ENCODE measurements at regions not wholly inside any gene's neighbourhood (a gene's known extent, or its start where the extent isn't known, plus 50 kb on each side); places are given as distances from the start of the nearest gene placed in this dataset.

DNA sequence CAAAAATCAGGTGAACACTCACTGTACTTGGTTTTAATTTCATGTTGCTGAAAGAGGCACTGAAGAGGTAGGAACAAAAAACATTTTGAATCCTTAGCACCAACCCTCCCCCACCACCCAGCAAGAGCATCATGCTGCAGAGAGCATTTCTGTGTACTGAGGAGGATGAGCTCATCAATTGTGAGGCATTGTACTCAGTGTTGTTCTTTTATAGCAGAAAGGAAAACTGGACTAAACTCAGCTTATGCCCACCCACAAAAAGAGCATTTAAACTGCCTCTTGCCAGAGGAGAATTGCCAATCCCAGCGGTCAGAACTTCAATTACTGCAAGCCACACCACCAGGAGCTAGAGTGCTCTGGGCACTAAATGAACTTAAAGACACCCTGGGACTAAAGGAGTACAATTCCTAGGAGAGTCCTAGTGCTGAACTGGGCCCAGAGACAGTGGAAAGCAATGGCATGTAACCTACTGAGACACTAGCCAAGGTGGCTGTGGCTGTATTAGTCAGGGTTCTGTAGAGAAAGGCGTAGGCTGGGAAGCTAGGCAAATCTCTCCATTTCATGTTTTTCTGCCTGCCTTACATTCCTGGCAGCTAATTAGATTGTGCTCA is 280.7 kb upstream of the KLHL4 start:
- no peaks in the 10 kb centered on the region for H3K27me3 ChIP-seq (ENCODE audit: control insufficient read depth, insufficient read depth, low read length)
- no peak for DNase-seq (ENCODE audit: low read depth)
- no peaks in the 10 kb centered on the region for H3K36me3 ChIP-seq (ENCODE audit: control insufficient read depth, insufficient read depth, low read length)
- no peak for FAIRE-seq
- no peak for TF ChIP-seq CTCF (IDR thresholded peaks at IDR 0.05; ENCODE audit: insufficient read depth, low read length, severe bottlenecking)
- no peak overlapping the region for H3K4me3 ChIP-seq (ENCODE audit: low read depth, low read length)

DNA sequence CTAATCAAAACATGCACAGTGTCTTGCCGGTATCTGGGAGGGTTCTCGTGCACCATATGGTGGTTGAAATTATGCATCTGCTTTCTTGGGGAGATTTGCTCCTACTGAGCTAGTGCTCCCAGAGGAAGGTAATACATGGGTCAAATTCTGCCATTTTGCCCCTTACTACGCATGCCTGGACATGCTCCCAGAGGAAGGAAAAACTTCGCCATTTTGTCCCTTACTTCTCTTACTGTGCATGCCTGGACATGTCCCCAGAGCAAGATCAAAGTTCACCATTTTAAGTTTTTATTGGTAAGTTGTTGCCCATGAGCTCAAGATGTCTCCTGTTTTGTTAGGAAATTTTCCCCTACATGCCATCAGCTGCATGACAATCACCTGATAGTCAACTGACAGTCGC is 252.1 kb upstream of the KLHL4 start:
- H3K4me3 ChIP-seq (ENCODE audit: low read depth, low read length), result no peak overlapping the region
- no peaks in the 10 kb centered on the region for H3K36me3 ChIP-seq (ENCODE audit: control insufficient read depth, insufficient read depth, low read length)
- DNase-seq (ENCODE audit: low read depth) (peak; percentile 3), FAIRE-seq (no peak)
- no peak for TF ChIP-seq CTCF (IDR thresholded peaks at IDR 0.05; ENCODE audit: insufficient read depth, low read length, severe bottlenecking)
- no peaks in the 10 kb centered on the region for H3K27me3 ChIP-seq (ENCODE audit: control insufficient read depth, insufficient read depth, low read length)

- DNase-seq (ENCODE audit: low read depth), result no peak
- Histone ChIP-seq H3K4me3 (ENCODE audit: low read depth, low read length) (no peak overlapping the region), H3K36me3 (ENCODE audit: control insufficient read depth, insufficient read depth, low read length) (no peaks in the 10 kb centered on the region), H3K27me3 (ENCODE audit: control insufficient read depth, insufficient read depth, low read length) (no peaks in the 10 kb centered on the region)
- FAIRE-seq, result no peak
- TF ChIP-seq CTCF (IDR thresholded peaks at IDR 0.05; ENCODE audit: insufficient read depth, low read length, severe bottlenecking), result no peak
These were observed 245.1 kb upstream of the KLHL4 start for GRCh38 chrX:87272491-87272890.

DNA sequence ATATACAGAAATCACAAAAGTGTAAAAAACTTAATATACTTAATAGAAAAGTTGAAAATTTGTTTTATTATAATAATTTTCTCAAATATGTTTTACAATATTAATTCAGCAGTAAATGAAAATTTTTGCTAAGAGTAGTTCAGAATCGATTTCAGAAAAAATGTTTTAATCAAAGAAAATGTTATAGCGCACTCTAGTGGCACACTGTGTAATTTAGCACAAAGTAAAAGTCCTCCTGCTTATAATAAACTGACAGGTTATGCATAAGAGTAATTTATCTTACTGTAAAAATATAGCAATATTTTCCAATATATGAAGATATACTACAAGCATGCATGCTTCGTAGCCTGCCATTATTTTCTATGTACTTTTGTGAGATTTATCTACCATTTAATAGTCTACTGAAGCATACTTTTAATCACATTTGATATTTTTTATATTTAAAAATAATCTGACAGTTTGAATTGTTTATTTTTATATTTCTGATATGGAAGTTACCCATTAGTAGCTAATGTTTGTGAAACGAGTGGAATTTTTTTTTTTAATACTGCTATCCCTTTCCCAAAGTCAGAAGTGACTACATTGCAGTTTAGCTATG is 217.9 kb upstream of the KLHL4 start:
- Histone ChIP-seq H3K27me3 (ENCODE audit: control insufficient read depth, insufficient read depth, low read length) (no peaks in the 10 kb centered on the region), H3K36me3 (ENCODE audit: control insufficient read depth, insufficient read depth, low read length) (no peaks in the 10 kb centered on the region), H3K4me3 (ENCODE audit: low read depth, low read length) (no peak overlapping the region)
- no peak for TF ChIP-seq CTCF (IDR thresholded peaks at IDR 0.05; ENCODE audit: insufficient read depth, low read length, severe bottlenecking)
- DNase-seq (ENCODE audit: low read depth) (peak; percentile 11), FAIRE-seq (no peak)

GRCh38 chrX:87310780-87311179 is 206.8 kb upstream of the KLHL4 start:
- FAIRE-seq (no peak), DNase-seq (ENCODE audit: low read depth) (no peak)
- H3K4me3 ChIP-seq (ENCODE audit: low read depth, low read length), result no peak overlapping the region
- no peak for TF ChIP-seq CTCF (IDR thresholded peaks at IDR 0.05; ENCODE audit: insufficient read depth, low read length, severe bottlenecking)
- H3K36me3 ChIP-seq (ENCODE audit: control insufficient read depth, insufficient read depth, low read length), result no peaks in the 10 kb centered on the region
- no peaks in the 10 kb centered on the region for H3K27me3 ChIP-seq (ENCODE audit: control insufficient read depth, insufficient read depth, low read length)

DNA sequence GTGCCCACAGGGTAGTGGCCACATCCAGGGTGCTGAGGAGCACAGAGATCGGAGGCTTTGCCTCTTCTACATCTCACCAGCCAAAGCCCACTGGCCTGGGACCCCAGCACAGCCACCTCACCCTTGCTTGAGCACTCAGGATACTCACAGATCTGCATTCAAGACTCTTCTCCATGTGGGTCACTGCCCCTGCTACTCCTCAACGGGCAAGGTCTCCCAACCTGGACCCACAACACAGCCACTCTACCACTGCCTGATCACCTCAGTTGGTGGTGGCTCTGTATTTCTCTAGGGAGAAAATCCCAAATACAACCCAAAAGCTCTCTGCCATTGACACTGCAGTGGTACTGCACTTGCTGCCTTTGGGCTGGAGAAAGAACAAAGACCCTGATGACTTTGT is 190.3 kb upstream of the KLHL4 start:
- Histone ChIP-seq H3K4me3 (ENCODE audit: low read depth, low read length) (no peak overlapping the region), H3K27me3 (ENCODE audit: control insufficient read depth, insufficient read depth, low read length) (no peaks in the 10 kb centered on the region), H3K36me3 (ENCODE audit: control insufficient read depth, insufficient read depth, low read length) (no peaks in the 10 kb centered on the region)
- TF ChIP-seq CTCF (IDR thresholded peaks at IDR 0.05; ENCODE audit: insufficient read depth, low read length, severe bottlenecking), result no peak
- no peak for FAIRE-seq
- DNase-seq (ENCODE audit: low read depth), result no peak
